ENCODE measurements at regions not wholly inside any gene's neighbourhood (a gene's known extent, or its start where the extent isn't known, plus 50 kb on each side); places are given as distances from the start of the nearest gene placed in this dataset.

DNA sequence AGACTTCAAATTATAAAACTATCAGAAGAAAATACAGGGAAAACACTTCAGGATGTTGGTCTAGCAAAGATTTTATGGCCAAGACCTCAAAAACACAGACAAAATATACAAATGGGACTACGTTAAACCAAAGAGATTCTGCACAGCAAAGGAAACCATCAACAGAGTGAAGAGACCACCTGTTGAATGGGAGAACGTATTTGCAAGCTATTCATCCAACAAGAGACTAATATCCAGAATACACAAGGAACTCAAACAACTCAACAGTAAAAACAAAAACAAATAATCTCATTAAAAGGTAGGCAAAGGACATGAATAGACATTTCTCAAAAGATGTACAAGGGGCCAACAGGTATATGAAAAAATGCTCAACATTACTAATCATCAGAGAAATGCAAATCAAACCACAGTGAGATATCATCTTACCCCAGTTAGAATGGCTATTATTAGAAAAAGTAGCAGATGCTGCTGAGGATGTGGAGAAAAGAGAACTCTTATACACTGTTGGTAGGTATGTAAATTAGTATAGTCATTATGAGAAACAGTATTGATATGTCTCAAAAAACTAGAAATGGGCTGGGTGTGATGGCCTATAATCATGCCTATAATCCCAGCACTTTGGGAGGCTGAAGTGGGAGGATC, 112.6 kb downstream of the LRIG2 start:
- H3K4me3 ChIP-seq (ENCODE audit: low read depth, low read length) = no peak overlapping the region
- H3K36me3 ChIP-seq (replicated peaks) = no peaks in the 10 kb centered on the region
- in situ Hi-C loops (cut with HindIII; ENCODE audit: low pct_ligation_motif_present, low sequenced_read_pairs) = no loop called here
- TF ChIP-seq, protein P1, sequence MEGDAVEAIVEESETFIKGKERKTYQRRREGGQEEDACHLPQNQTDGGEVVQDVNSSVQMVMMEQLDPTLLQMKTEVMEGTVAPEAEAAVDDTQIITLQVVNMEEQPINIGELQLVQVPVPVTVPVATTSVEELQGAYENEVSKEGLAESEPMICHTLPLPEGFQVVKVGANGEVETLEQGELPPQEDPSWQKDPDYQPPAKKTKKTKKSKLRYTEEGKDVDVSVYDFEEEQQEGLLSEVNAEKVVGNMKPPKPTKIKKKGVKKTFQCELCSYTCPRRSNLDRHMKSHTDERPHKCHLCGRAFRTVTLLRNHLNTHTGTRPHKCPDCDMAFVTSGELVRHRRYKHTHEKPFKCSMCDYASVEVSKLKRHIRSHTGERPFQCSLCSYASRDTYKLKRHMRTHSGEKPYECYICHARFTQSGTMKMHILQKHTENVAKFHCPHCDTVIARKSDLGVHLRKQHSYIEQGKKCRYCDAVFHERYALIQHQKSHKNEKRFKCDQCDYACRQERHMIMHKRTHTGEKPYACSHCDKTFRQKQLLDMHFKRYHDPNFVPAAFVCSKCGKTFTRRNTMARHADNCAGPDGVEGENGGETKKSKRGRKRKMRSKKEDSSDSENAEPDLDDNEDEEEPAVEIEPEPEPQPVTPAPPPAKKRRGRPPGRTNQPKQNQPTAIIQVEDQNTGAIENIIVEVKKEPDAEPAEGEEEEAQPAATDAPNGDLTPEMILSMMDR (IDR thresholded peaks at IDR 0.05; ENCODE audit: low read depth, low read length, missing control alignments) = no peak
- no peak for DNase-seq
- no peak overlapping the region for H3K27ac ChIP-seq
- peaks cover 2% of the 10 kb centered on the region for H3K27me3 ChIP-seq (replicated peaks)

DNA sequence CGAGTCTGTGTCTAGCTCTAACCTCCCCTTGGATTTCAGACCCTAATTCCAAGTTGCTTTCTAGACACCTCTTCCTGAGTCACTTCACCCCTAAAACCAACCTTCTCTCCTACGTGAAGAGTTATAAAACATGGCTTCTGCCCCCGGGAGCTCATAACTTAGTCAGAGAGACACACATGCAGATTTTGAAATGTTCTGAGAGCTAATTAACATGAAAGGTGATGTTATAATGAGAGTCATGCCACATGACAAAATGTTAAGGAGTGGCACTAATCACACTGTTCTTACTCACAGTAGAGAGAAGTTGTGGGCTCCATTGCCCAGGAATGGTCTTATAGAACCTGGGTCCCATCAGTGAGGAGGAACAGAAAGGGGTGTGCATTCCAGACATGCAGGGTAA, 117.1 kb downstream of the LRIG2 start:
- no peak for DNase-seq
- Histone ChIP-seq H3K27me3 (replicated peaks) (no peaks in the 10 kb centered on the region), H3K4me3 (ENCODE audit: low read depth, low read length) (no peak overlapping the region), H3K27ac (no peak overlapping the region), H3K36me3 (replicated peaks) (no peaks in the 10 kb centered on the region)
- TF ChIP-seq, protein P1 (IDR thresholded peaks at IDR 0.05; ENCODE audit: low read depth, low read length, missing control alignments) = no peak
- in situ Hi-C loops (cut with HindIII; ENCODE audit: low pct_ligation_motif_present, low sequenced_read_pairs) = no loop called here

DNA sequence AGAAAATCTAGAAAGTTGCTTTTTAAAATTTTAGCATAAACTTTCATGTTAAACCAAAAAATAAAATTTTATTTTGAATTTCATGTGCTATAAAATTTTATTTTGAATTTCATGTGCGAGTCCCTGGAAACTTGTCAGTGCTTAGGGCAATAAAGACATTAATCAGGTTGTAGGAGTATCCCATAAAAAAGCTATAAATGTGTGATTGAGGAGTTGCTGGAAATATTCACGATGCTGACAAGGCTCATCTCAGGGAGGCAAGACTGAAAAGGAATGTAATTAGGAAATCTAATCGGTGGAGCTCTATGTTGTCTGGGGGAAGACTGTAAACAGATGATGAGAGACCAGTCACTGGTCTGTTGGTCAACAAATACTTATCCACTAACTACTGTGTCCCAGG, 117.9 kb downstream of the LRIG2 start:
- in situ Hi-C loops (cut with HindIII; ENCODE audit: low pct_ligation_motif_present, low sequenced_read_pairs) = no loop called here
- H3K4me3 ChIP-seq (ENCODE audit: low read depth, low read length) = no peak overlapping the region
- DNase-seq = no peak
- no peaks in the 10 kb centered on the region for H3K27me3 ChIP-seq (replicated peaks)
- H3K27ac ChIP-seq = no peak overlapping the region
- no peaks in the 10 kb centered on the region for H3K36me3 ChIP-seq (replicated peaks)
- TF ChIP-seq, protein P1 (IDR thresholded peaks at IDR 0.05; ENCODE audit: low read depth, low read length, missing control alignments) = no peak

DNA sequence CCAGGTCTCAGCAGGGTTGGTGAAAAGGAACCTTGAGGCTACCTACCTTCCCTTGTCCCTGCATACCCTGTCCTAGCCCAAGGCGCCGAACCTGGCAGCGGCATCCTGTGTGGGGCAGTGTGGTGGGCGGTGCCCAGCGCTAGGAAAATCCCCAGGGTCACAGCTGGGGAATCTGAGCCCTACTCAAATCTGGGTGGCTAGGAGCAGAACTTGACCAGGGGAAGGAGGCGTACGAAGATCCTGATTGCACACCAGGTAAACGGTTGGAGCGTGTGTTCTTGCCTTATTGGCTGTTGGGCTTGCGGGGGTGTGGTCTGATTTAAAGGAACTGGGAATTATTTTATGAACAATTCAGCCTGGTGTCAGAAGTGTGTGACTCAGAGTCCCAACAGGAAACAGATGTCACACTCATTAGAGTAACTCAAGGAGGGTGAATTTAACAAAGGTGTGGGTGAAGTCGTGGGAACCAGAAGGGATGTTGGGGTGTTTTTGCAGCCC, 118.6 kb downstream of the LRIG2 start:
- H3K27me3 ChIP-seq (replicated peaks) = no peaks in the 10 kb centered on the region
- no peak for DNase-seq
- no peak overlapping the region for H3K27ac ChIP-seq
- H3K4me3 ChIP-seq (ENCODE audit: low read depth, low read length) = no peak overlapping the region
- in situ Hi-C loops (cut with HindIII; ENCODE audit: low pct_ligation_motif_present, low sequenced_read_pairs) = no loop called here
- H3K36me3 ChIP-seq (replicated peaks) = no peaks in the 10 kb centered on the region
- TF ChIP-seq, protein P1 (IDR thresholded peaks at IDR 0.05; ENCODE audit: low read depth, low read length, missing control alignments) = no peak

DNA sequence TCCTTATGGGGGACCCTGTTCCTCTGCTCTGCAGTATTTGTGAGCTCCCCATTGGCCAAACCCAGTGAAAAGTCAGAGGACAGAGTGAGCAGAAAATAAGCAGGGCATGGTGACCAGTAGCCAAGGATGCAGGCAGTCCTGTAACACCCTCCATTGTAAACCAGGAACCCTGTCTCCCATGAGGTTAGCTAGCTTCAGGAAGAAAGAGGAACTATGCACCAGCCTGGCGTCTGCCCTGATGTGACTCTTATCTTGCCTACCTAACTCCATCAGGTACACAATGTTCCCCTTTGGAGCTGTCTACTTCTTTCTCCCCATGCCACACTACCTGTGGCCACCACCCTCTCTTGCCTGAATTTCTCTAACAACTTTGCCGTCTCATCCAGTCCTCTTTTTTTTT, 119.2 kb downstream of the LRIG2 start:
- TF ChIP-seq, protein P1 (IDR thresholded peaks at IDR 0.05; ENCODE audit: low read depth, low read length, missing control alignments) = no peak
- in situ Hi-C loops (cut with HindIII; ENCODE audit: low pct_ligation_motif_present, low sequenced_read_pairs) = no loop called here
- DNase-seq = no peak
- no peak overlapping the region for H3K27ac ChIP-seq
- H3K36me3 ChIP-seq (replicated peaks) = no peaks in the 10 kb centered on the region
- H3K27me3 ChIP-seq (replicated peaks) = no peaks in the 10 kb centered on the region
- no peak overlapping the region for H3K4me3 ChIP-seq (ENCODE audit: low read depth, low read length)

DNA sequence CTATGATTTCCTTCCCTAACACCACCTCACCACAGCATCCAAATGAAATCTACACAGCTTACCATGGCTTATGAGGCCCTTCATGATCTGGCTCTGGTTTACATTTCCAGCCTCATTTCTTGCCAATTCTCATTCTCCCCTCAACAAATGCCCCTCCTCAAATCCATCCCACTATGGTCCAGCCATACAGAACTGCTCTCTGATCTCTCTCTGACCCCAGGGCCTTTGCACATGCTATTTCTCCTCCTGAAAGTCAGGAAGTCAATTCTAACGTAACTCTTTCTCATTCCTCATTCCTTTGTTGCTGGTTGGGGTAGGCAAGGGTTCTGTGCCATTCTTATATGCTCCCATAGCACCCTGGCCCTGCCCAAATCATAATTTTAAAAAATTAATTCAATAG, 120.0 kb downstream of the LRIG2 start:
- DNase-seq = no peak
- Histone ChIP-seq H3K27ac (no peak overlapping the region), H3K27me3 (replicated peaks) (no peaks in the 10 kb centered on the region), H3K36me3 (replicated peaks) (no peaks in the 10 kb centered on the region), H3K4me3 (ENCODE audit: low read depth, low read length) (no peak overlapping the region)
- TF ChIP-seq, protein P1 (IDR thresholded peaks at IDR 0.05; ENCODE audit: low read depth, low read length, missing control alignments) = no peak
- in situ Hi-C loops (cut with HindIII; ENCODE audit: low pct_ligation_motif_present, low sequenced_read_pairs) = no loop called here

Measured in brain microvascular endothelial cell (primary cell).